ENCODE measurements at regions not wholly inside any gene's neighbourhood (a gene's known extent, or its start where the extent isn't known, plus 50 kb on each side); places are given as distances from the start of the nearest gene placed in this dataset.

GRCh38 chr7:81410471-81411117 is 359.3 kb downstream of the HGF start:
- no peak for TF ChIP-seq CTCF (IDR thresholded peaks at IDR 0.05)
- no peak overlapping the region for H3K4me3 ChIP-seq
- H3K9ac ChIP-seq (ENCODE audit: low read depth in 2 of 2, low read length in 2 of 2): no peak overlapping the region
- no peaks in the 10 kb centered on the region for H3K36me3 ChIP-seq
- intact Hi-C loops (cut with DNase I): no loop called here
- H3K27ac ChIP-seq: no peak overlapping the region
- no peaks in the 10 kb centered on the region for H3K27me3 ChIP-seq
- no peaks in the 10 kb centered on the region for H3K4me1 ChIP-seq
- DNase-seq: peak; percentile 42
- no peaks in the 10 kb centered on the region for H3K9me3 ChIP-seq

- no peak for DNase-seq
- Histone ChIP-seq H3K4me1 (no peaks in the 10 kb centered on the region), H3K27ac (no peak overlapping the region), H3K9ac (ENCODE audit: low read depth in 2 of 2, low read length in 2 of 2) (no peak overlapping the region), H3K27me3 (no peaks in the 10 kb centered on the region), H3K9me3 (no peaks in the 10 kb centered on the region), H3K4me3 (no peak overlapping the region), H3K36me3 (no peaks in the 10 kb centered on the region)
- TF ChIP-seq CTCF (IDR thresholded peaks at IDR 0.05): no peak
- intact Hi-C loops (cut with DNase I): no loop called here
These were observed 361.1 kb downstream of the HGF start for GRCh38 chr7:81408728-81409127.

- Histone ChIP-seq H3K4me3 (no peak overlapping the region), H3K4me1 (no peaks in the 10 kb centered on the region), H3K27me3 (no peaks in the 10 kb centered on the region), H3K36me3 (no peaks in the 10 kb centered on the region), H3K9me3 (no peaks in the 10 kb centered on the region), H3K27ac (no peak overlapping the region), H3K9ac (ENCODE audit: low read depth in 2 of 2, low read length in 2 of 2) (no peak overlapping the region)
- DNase-seq: no peak
- intact Hi-C loops (cut with DNase I): no loop called here
- no peak for TF ChIP-seq CTCF (IDR thresholded peaks at IDR 0.05)
These were observed 362.8 kb downstream of the HGF start for GRCh38 chr7:81407094-81407493.

- no peaks in the 10 kb centered on the region for H3K36me3 ChIP-seq
- no peaks in the 10 kb centered on the region for H3K4me1 ChIP-seq
- no peak for TF ChIP-seq CTCF (IDR thresholded peaks at IDR 0.05)
- H3K4me3 ChIP-seq: no peak overlapping the region
- H3K27ac ChIP-seq: no peak overlapping the region
- H3K9me3 ChIP-seq: no peaks in the 10 kb centered on the region
- DNase-seq: no peak
- intact Hi-C loops (cut with DNase I): no loop called here
- H3K27me3 ChIP-seq: no peaks in the 10 kb centered on the region
- no peak overlapping the region for H3K9ac ChIP-seq (ENCODE audit: low read depth in 2 of 2, low read length in 2 of 2)
These were observed 365.2 kb downstream of the HGF start for GRCh38 chr7:81404669-81405068.

- no peak overlapping the region for H3K9ac ChIP-seq (ENCODE audit: low read depth in 2 of 2, low read length in 2 of 2)
- intact Hi-C loops (cut with DNase I): no loop called here
- DNase-seq: no peak
These were observed 367.6 kb downstream of the HGF start for GRCh38 chr7:81402227-81402626.

More at GRCh38 chr7:81402227-81402626, 367.6 kb downstream of the HGF start:
- no peak for TF ChIP-seq CTCF (IDR thresholded peaks at IDR 0.05)
- Histone ChIP-seq H3K36me3 (no peaks in the 10 kb centered on the region), H3K27me3 (no peaks in the 10 kb centered on the region), H3K9me3 (no peaks in the 10 kb centered on the region), H3K4me1 (no peaks in the 10 kb centered on the region), H3K4me3 (no peak overlapping the region), H3K27ac (no peak overlapping the region)
